SK-N-SH treated with all-trans-retinoic acid at 6 μM for 48 hours (cell line): ENCODE measurements at regions not wholly inside any gene's neighbourhood (a gene's known extent, or its start where the extent isn't known, plus 50 kb on each side); places are given as distances from the start of the nearest gene placed in this dataset.
"Not testable (repeated sequence)": the region's sequence is repeated elsewhere in the genome, so short reads cannot be mapped to it uniquely, and the experiment has no call there.

ENCODE experiments used
- BACH2 ChIP-seq: fragments of 250-450 bp; sonication (Bioruptor Pico); IDR thresholded peaks from 2 replicates; pipeline ENCODE4 v1.9.0; 2021; ENCODE audit warnings: mild to moderate bottlenecking, borderline replicate concordance
- ISL1 ChIP-seq: fragments of 250-450 bp; sonication (Bioruptor Pico); IDR thresholded peaks from 2 replicates; pipeline ENCODE4 v2.1.2; 2022; ENCODE audit warnings: mild to moderate bottlenecking, moderate library complexity
- OSR1 ChIP-seq: fragments of 250-450 bp; sonication (Bioruptor Pico); IDR thresholded peaks from 2 replicates; pipeline ENCODE4 v1.8.0; 2022; ENCODE audit warnings: moderate library complexity, mild to moderate bottlenecking, inconsistent platforms
- RARB ChIP-seq: fragments of 250-450 bp; sonication (Bioruptor Pico); IDR thresholded peaks from 2 replicates; pipeline ENCODE4 v1.8.0; 2021; ENCODE audit warnings: mild to moderate bottlenecking, moderate library complexity
- ZC3H10 ChIP-seq: fragments of 250-450 bp; sonication (Bioruptor Pico); IDR thresholded peaks from 2 replicates; pipeline ENCODE4 v1.5.1; 2021; ENCODE audit warnings: mild to moderate bottlenecking, moderate library complexity
- TF ChIP-seq, protein P1 (sequence below): fragments of 250-450 bp; sonication (Bioruptor Pico); IDR thresholded peaks from 2 replicates; pipeline ENCODE4 v1.5.1; 2021; ENCODE audit warnings: mild to moderate bottlenecking, moderate library complexity
- TF ChIP-seq, protein P2 (sequence below): fragments of 250-450 bp; sonication (Bioruptor Pico); IDR thresholded peaks from 2 replicates; pipeline ENCODE4 v1.8.0; 2020; ENCODE audit warnings: mild to moderate bottlenecking, moderate library complexity, borderline replicate concordance

DNA sequence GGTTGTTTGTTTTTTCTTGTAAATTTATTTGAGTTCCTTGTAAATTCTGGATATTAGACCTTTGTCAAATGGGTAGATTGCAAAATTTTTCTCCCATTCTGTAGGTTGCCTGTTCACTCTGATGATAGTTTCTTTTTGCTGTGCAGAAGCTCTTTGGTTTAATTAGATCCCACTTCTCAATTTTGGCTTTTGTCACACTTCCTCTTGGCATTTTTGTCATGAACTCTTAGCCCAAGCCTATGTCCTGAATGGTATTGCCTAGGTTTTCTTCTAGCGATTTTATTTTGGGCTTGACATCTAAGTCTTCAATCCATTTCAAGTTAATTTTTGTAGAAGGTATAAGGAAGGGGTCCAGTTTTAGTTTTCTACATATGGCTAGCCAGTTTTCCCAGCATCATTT is 82.8 kb upstream of the PHACTR1 start:
- TF ChIP-seq, protein P1, sequence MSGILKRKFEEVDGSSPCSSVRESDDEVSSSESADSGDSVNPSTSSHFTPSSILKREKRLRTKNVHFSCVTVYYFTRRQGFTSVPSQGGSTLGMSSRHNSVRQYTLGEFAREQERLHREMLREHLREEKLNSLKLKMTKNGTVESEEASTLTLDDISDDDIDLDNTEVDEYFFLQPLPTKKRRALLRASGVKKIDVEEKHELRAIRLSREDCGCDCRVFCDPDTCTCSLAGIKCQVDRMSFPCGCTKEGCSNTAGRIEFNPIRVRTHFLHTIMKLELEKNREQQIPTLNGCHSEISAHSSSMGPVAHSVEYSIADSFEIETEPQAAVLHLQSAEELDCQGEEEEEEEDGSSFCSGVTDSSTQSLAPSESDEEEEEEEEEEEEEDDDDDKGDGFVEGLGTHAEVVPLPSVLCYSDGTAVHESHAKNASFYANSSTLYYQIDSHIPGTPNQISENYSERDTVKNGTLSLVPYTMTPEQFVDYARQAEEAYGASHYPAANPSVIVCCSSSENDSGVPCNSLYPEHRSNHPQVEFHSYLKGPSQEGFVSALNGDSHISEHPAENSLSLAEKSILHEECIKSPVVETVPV (CRISPR knock-in tag) = not testable (repeated sequence)
- not testable (repeated sequence) for TF ChIP-seq RARB (CRISPR knock-in tag); OSR1; BACH2 (CRISPR knock-in tag); ZC3H10; ISL1 (CRISPR knock-in tag)
- TF ChIP-seq, protein P2, sequence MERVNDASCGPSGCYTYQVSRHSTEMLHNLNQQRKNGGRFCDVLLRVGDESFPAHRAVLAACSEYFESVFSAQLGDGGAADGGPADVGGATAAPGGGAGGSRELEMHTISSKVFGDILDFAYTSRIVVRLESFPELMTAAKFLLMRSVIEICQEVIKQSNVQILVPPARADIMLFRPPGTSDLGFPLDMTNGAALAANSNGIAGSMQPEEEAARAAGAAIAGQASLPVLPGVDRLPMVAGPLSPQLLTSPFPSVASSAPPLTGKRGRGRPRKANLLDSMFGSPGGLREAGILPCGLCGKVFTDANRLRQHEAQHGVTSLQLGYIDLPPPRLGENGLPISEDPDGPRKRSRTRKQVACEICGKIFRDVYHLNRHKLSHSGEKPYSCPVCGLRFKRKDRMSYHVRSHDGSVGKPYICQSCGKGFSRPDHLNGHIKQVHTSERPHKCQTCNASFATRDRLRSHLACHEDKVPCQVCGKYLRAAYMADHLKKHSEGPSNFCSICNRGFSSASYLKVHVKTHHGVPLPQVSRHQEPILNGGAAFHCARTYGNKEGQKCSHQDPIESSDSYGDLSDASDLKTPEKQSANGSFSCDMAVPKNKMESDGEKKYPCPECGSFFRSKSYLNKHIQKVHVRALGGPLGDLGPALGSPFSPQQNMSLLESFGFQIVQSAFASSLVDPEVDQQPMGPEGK (CRISPR knock-in tag) = not testable (repeated sequence)
